Globus pallidus (tissue), 1 donor: ENCODE measurements at regions not wholly inside any gene's neighbourhood (a gene's known extent, or its start where the extent isn't known, plus 50 kb on each side); places are given as distances from the start of the nearest gene placed in this dataset.
"Not testable (repeated sequence)": the region's sequence is repeated elsewhere in the genome, so short reads cannot be mapped to it uniquely, and the experiment has no call there.

Source experiments
- DNase-seq: peaks from one replicate; pipeline ENCODE4 v3.0.0-alpha.2; 2015; ENCODE audit warnings: low spot score

GRCh38 chr20:52312132-52312729 lies 120.7 kb upstream of the ZFP64 start:
- DNase-seq: peak; percentile 30

- DNase-seq: no peak
These were observed 119.7 kb upstream of the ZFP64 start for GRCh38 chr20:52311209-52311794.

- DNase-seq: no peak
These were observed 117.6 kb upstream of the ZFP64 start for GRCh38 chr20:52309181-52309580.

GRCh38 chr20:52306477-52306876 lies 114.9 kb upstream of the ZFP64 start:
- DNase-seq: no peak

GRCh38 chr20:52305858-52306257 lies 114.3 kb upstream of the ZFP64 start:
- no peak for DNase-seq

- no peak for DNase-seq
These were observed 113.6 kb upstream of the ZFP64 start for GRCh38 chr20:52305024-52305645.

- DNase-seq: no peak
These were observed 111.8 kb upstream of the ZFP64 start for GRCh38 chr20:52303281-52303950.

GRCh38 chr20:52302736-52303135 lies 111.2 kb upstream of the ZFP64 start:
- DNase-seq: no peak

- DNase-seq: not testable (repeated sequence)
These were observed 110.5 kb upstream of the ZFP64 start for GRCh38 chr20:52302051-52302450.

- no peak for DNase-seq
These were observed 104.0 kb upstream of the ZFP64 start for GRCh38 chr20:52295556-52295955.

- no peak for DNase-seq
These were observed 102.6 kb upstream of the ZFP64 start for GRCh38 chr20:52294106-52294628.

GRCh38 chr20:52291109-52291508 lies 99.5 kb upstream of the ZFP64 start:
- DNase-seq: no peak

GRCh38 chr20:52290569-52290968 lies 99.0 kb upstream of the ZFP64 start:
- DNase-seq: no peak

GRCh38 chr20:52289956-52290565 lies 98.5 kb upstream of the ZFP64 start:
- DNase-seq: no peak

GRCh38 chr20:52280407-52280806 lies 88.8 kb upstream of the ZFP64 start:
- no peak for DNase-seq

- no peak for DNase-seq
These were observed 88.1 kb upstream of the ZFP64 start for GRCh38 chr20:52279706-52280105.

GRCh38 chr20:52275181-52275691 lies 83.7 kb upstream of the ZFP64 start:
- peak; percentile 16 for DNase-seq

- no peak for DNase-seq
These were observed 79.1 kb upstream of the ZFP64 start for GRCh38 chr20:52270696-52271095.

- DNase-seq: no peak
These were observed 78.5 kb upstream of the ZFP64 start for GRCh38 chr20:52270001-52270606.

- DNase-seq: no peak
These were observed 77.7 kb upstream of the ZFP64 start for GRCh38 chr20:52269321-52269720.

GRCh38 chr20:52268184-52268749 lies 76.7 kb upstream of the ZFP64 start:
- no peak for DNase-seq
